ENCODE measurements at regions not wholly inside any gene's neighbourhood (a gene's known extent, or its start where the extent isn't known, plus 50 kb on each side); places are given as distances from the start of the nearest gene placed in this dataset.

- Mint-ChIP-seq H3K9me3 (peaks cover 19% of the 10 kb centered on the region), H3K27ac (no peak overlapping the region), H3K4me1 (peaks cover 60% of the 10 kb centered on the region), H3K27me3 (ENCODE audit: low read depth) (no peaks in the 10 kb centered on the region), H3K36me3 (peaks cover 10% of the 10 kb centered on the region; the same call in 1 of the 2 replicates), H3K4me3 (no peak overlapping the region)
- ChIA-PET CTCF (interaction anchor here (0.6 kb wide), 1 partner anchor 537 kb away, joined by 3 read pairs; no protein-coding TSS in a partner anchor), POLR2A (no interaction called here)
- TF ChIP-seq, protein P1, sequence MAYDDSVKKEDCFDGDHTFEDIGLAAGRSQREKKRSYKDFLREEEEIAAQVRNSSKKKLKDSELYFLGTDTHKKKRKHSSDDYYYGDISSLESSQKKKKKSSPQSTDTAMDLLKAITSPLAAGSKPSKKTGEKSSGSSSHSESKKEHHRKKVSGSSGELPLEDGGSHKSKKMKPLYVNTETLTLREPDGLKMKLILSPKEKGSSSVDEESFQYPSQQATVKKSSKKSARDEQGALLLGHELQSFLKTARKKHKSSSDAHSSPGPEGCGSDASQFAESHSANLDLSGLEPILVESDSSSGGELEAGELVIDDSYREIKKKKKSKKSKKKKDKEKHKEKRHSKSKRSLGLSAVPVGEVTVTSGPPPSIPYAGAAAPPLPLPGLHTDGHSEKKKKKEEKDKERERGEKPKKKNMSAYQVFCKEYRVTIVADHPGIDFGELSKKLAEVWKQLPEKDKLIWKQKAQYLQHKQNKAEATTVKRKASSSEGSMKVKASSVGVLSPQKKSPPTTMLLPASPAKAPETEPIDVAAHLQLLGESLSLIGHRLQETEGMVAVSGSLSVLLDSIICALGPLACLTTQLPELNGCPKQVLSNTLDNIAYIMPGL (CRISPR knock-in tag; IDR thresholded peaks at IDR 0.05) = no peak
- TF ChIP-seq ATF3 (CRISPR knock-in tag; conservative IDR thresholded peaks at IDR 0.05) (no peak), TEAD1 (CRISPR knock-in tag; IDR thresholded peaks at IDR 0.05) (no peak), ZNF423 (CRISPR knock-in tag; IDR thresholded peaks at IDR 0.05) (no peak), ESRRA (CRISPR knock-in tag; IDR thresholded peaks at IDR 0.05; ENCODE audit: borderline replicate concordance) (no peak), ATF1 (CRISPR knock-in tag; IDR thresholded peaks at IDR 0.05) (no peak), KAT7 (CRISPR knock-in tag; IDR thresholded peaks at IDR 0.05; ENCODE audit: borderline replicate concordance) (no peak), ETV6 (CRISPR knock-in tag; IDR thresholded peaks at IDR 0.05) (no peak), CREM (CRISPR knock-in tag; IDR thresholded peaks at IDR 0.05) (no peak), MAX (CRISPR knock-in tag; IDR thresholded peaks at IDR 0.05) (no peak), ELF4 (CRISPR knock-in tag; IDR thresholded peaks at IDR 0.05; ENCODE audit: low read depth) (no peak), GABPB1 (CRISPR knock-in tag; IDR thresholded peaks at IDR 0.05) (no peak), CBFB (CRISPR knock-in tag; IDR thresholded peaks at IDR 0.05; ENCODE audit: low read depth) (no peak), NFATC4 (CRISPR knock-in tag; IDR thresholded peaks at IDR 0.05) (no peak), RELA (CRISPR knock-in tag; IDR thresholded peaks at IDR 0.05; ENCODE audit: borderline replicate concordance) (no peak)
- TF ChIP-seq, protein P2, sequence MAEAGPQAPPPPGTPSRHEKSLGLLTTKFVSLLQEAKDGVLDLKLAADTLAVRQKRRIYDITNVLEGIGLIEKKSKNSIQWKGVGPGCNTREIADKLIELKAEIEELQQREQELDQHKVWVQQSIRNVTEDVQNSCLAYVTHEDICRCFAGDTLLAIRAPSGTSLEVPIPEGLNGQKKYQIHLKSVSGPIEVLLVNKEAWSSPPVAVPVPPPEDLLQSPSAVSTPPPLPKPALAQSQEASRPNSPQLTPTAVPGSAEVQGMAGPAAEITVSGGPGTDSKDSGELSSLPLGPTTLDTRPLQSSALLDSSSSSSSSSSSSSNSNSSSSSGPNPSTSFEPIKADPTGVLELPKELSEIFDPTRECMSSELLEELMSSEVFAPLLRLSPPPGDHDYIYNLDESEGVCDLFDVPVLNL (CRISPR knock-in tag; IDR thresholded peaks at IDR 0.05; ENCODE audit: borderline replicate concordance, low read depth) = no peak
- TF ChIP-seq, protein P3, sequence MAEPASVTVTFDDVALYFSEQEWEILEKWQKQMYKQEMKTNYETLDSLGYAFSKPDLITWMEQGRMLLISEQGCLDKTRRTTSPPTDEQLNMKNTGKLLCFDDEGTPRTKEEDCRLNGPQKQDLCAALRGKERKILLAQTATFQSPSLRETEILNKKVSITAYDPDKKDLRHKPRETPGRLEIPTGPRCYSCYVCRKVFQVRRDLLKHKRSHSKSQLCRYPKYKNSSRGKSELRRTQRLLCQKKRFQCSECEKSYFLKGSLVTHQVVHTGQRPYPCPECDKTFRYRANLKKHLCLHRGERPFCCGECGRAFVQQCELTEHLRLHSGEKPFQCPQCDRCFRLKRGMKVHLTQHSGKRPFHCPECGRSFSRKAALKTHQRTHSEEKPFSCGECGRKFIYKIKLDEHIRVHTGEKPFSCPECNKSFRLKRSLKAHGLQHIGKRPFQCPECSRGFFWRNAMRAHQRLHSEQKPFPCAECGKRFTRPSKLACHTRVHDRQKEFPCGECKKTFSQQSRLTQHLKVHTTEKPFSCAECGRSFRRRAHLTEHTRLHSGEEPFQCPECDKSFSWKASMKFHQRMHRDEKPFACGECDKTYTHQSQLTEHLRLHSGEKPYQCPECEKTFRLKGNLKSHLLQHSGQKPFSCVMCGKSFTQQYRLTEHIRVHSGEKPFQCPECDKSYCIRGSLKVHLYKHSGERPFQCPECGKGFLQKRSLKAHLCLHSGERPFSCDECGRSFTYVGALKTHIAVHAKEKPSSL (CRISPR knock-in tag; conservative IDR thresholded peaks at IDR 0.05) = no peak
- TF ChIP-seq, protein P4, sequence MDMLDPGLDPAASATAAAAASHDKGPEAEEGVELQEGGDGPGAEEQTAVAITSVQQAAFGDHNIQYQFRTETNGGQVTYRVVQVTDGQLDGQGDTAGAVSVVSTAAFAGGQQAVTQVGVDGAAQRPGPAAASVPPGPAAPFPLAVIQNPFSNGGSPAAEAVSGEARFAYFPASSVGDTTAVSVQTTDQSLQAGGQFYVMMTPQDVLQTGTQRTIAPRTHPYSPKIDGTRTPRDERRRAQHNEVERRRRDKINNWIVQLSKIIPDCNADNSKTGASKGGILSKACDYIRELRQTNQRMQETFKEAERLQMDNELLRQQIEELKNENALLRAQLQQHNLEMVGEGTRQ (CRISPR knock-in tag; IDR thresholded peaks at IDR 0.05) = no peak
- TF ChIP-seq, protein P5, sequence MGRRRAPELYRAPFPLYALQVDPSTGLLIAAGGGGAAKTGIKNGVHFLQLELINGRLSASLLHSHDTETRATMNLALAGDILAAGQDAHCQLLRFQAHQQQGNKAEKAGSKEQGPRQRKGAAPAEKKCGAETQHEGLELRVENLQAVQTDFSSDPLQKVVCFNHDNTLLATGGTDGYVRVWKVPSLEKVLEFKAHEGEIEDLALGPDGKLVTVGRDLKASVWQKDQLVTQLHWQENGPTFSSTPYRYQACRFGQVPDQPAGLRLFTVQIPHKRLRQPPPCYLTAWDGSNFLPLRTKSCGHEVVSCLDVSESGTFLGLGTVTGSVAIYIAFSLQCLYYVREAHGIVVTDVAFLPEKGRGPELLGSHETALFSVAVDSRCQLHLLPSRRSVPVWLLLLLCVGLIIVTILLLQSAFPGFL (CRISPR knock-in tag; IDR thresholded peaks at IDR 0.05; ENCODE audit: borderline replicate concordance) = no peak
- TF ChIP-seq, protein P6, sequence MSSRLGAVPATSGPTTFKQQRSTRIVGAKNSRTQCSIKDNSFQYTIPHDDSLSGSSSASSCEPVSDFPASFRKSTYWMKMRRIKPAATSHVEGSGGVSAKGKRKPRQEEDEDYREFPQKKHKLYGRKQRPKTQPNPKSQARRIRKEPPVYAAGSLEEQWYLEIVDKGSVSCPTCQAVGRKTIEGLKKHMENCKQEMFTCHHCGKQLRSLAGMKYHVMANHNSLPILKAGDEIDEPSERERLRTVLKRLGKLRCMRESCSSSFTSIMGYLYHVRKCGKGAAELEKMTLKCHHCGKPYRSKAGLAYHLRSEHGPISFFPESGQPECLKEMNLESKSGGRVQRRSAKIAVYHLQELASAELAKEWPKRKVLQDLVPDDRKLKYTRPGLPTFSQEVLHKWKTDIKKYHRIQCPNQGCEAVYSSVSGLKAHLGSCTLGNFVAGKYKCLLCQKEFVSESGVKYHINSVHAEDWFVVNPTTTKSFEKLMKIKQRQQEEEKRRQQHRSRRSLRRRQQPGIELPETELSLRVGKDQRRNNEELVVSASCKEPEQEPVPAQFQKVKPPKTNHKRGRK (CRISPR knock-in tag; IDR thresholded peaks at IDR 0.05; ENCODE audit: borderline replicate concordance) = no peak
- no peak; the same call in 1 of the 2 replicates for ATAC-seq
- no peak for DNase-seq (ENCODE audit: low spot score)
Observed at GRCh38 chr3:70849911-70850699, 537.7 kb upstream of the MDFIC2 start.

Data from WTC11 (cell line).